Panc1 (cell line): ENCODE measurements at regions not wholly inside any gene's neighbourhood (a gene's known extent, or its start where the extent isn't known, plus 50 kb on each side); places are given as distances from the start of the nearest gene placed in this dataset.

Experiments
- ATAC-seq: fragments of 200-7000 bp; cut with Tn5 transposase; 2 replicates; pipeline ENCODE4 v1.9.1; 2020; ENCODE audit warnings: mild to moderate bottlenecking, moderate library complexity
- BruUV-seq: library from RNA; stranded (reverse); fragments of 400-500 nt; replicated peaks from 2 replicates; lab custom pipeline; 2021; lab: Mats Ljungman, UMichigan
- CTCF ChIA-PET: fragments of 300-600 bp; sonication (Branson Sonifier 250); formaldehyde crosslinking; loops from one replicate; lab custom pipeline; 2022; ENCODE audit warnings: antibody characterized with exemption; lab: Charles Lee
- POLR2A ChIA-PET: fragments of 300-600 bp; sonication (Branson Sonifier 250); formaldehyde crosslinking; loops from one replicate; lab custom pipeline; 2022; ENCODE audit warnings: antibody characterized with exemption; lab: Charles Lee
- DNase-seq: peaks from one replicate; pipeline ENCODE4 v3.0.0-alpha.2; 2010; ENCODE audit warnings: low read depth, low spot score
- H3K27ac ChIP-seq: 2 replicates; pipeline ENCODE4 v1.5.1; 2011; ENCODE audit warnings: mild to moderate bottlenecking, low read length, inconsistent platforms
- H3K27me3 ChIP-seq: fragments of 200-500 bp; sonication (Bioruptor generic); 2 replicates; pipeline ENCODE4 v1.6.0; 2014; ENCODE audit warnings: low read length, inconsistent platforms; ENCODE audit not compliant: control insufficient read depth, insufficient read depth
- H3K36me3 ChIP-seq: fragments of 200-500 bp; sonication (Bioruptor generic); 2 replicates; pipeline ENCODE4 v1.5.1; 2014; ENCODE audit warnings: inconsistent platforms, mild to moderate bottlenecking, low read length, moderate library complexity; ENCODE audit not compliant: control insufficient read depth, insufficient read depth
- H3K4me1 ChIP-seq: 2 replicates; pipeline ENCODE4 v1.5.1; 2011; ENCODE audit warnings: inconsistent platforms, mild to moderate bottlenecking, low read length, moderate library complexity; ENCODE audit not compliant: control insufficient read depth, insufficient read depth
- H3K4me3 ChIP-seq, 2 experiments: 2 replicates each; pipeline ENCODE4 v1.5.1; 2011 to 2012; ENCODE audit warnings: low read depth in 2 of 2, low read length in 2 of 2, mild to moderate bottlenecking in 2 of 2, inconsistent platforms in 1 of 2, moderate library complexity in 1 of 2
- H3K9me3 ChIP-seq: fragments of 200-500 bp; sonication (Bioruptor generic); 2 replicates; pipeline ENCODE4 v1.5.1; 2014; ENCODE audit warnings: low read depth, mild to moderate bottlenecking, inconsistent platforms, low read length, moderate library complexity; ENCODE audit not compliant: control insufficient read depth, insufficient read depth
- POLR2AphosphoS5 ChIP-seq: IDR thresholded peaks from 2 replicates; pipeline ENCODE4 v1.6.1; 2012; ENCODE audit warnings: mild to moderate bottlenecking, low read depth, low read length, moderate library complexity
- SIN3A ChIP-seq: IDR thresholded peaks from 2 replicates; pipeline ENCODE4 v1.6.1; 2012; ENCODE audit warnings: low read depth, mild to moderate bottlenecking, low read length, moderate library complexity, borderline replicate concordance; ENCODE audit not compliant: insufficient read depth
- TCF7L2 ChIP-seq: IDR thresholded peaks from 2 replicates; pipeline ENCODE4 v1.6.1; 2011; ENCODE audit warnings: mild to moderate bottlenecking, low read depth, low read length, inconsistent platforms
- in situ Hi-C: cut with HindIII; loops from 2 replicates; pipeline ENCODE4 v1.10.0; 2016; ENCODE audit warnings: low sequenced_read_pairs, low pct_unique_long_range_greater_than_20kb
- intact Hi-C: fragments of 100-400 bp; cut with micrococcal nuclease; formaldehyde crosslinking; loops from one replicate; pipeline ENCODE4 v1.10.0; 2022; ENCODE audit not compliant: unreplicated experiment
- TF ChIP-seq, protein P1 (sequence below), 2 experiments: IDR thresholded peaks; 2 replicates each; pipeline ENCODE4 v1.6.1; 2011 to 2012; ENCODE audit warnings: low read depth in 2 of 2, control low read depth in 1 of 2, low read length in 1 of 2, mild to moderate bottlenecking in 1 of 2, moderate library complexity in 1 of 2; ENCODE audit not compliant: insufficient read depth in 1 of 2
- TF ChIP-seq, protein P2 (sequence below): fragments of 450-650 bp; IDR thresholded peaks from 2 replicates; pipeline ENCODE4 v1.5.1; 2017; ENCODE audit warnings: mild to moderate bottlenecking

DNA sequence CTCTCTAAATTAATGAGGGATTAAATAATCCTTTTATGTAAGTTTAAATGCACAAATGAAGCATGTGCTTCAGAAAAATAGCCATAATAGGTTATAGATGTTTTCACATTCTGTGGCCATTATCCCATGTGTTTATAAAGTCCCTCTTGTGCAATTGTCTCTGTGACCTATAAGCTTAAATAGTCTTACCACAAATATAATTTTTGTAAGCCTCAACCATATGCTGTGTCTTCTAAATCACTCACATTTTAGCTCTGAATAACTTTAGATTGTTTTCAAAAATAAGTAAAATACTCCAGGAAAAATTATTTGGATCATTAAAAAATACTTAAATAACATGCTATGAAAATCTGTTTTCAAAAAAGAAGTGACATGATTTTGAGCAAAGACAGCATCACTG is 1894.7 kb downstream of the MAT2B start:
- Histone ChIP-seq H3K4me1 (no peaks in the 10 kb centered on the region), H3K27me3 (no peaks in the 10 kb centered on the region), H3K36me3 (no peaks in the 10 kb centered on the region), H3K9me3 (no peaks in the 10 kb centered on the region), H3K27ac (no peak overlapping the region), H3K4me3 (no peak overlapping the region)
- DNase-seq = no peak
- ChIA-PET POLR2A (no interaction called here), CTCF (no interaction called here)
- no peak for ATAC-seq
- in situ Hi-C loops (no loop called here), intact Hi-C loops (no loop called here)
- TF ChIP-seq, protein P1, sequence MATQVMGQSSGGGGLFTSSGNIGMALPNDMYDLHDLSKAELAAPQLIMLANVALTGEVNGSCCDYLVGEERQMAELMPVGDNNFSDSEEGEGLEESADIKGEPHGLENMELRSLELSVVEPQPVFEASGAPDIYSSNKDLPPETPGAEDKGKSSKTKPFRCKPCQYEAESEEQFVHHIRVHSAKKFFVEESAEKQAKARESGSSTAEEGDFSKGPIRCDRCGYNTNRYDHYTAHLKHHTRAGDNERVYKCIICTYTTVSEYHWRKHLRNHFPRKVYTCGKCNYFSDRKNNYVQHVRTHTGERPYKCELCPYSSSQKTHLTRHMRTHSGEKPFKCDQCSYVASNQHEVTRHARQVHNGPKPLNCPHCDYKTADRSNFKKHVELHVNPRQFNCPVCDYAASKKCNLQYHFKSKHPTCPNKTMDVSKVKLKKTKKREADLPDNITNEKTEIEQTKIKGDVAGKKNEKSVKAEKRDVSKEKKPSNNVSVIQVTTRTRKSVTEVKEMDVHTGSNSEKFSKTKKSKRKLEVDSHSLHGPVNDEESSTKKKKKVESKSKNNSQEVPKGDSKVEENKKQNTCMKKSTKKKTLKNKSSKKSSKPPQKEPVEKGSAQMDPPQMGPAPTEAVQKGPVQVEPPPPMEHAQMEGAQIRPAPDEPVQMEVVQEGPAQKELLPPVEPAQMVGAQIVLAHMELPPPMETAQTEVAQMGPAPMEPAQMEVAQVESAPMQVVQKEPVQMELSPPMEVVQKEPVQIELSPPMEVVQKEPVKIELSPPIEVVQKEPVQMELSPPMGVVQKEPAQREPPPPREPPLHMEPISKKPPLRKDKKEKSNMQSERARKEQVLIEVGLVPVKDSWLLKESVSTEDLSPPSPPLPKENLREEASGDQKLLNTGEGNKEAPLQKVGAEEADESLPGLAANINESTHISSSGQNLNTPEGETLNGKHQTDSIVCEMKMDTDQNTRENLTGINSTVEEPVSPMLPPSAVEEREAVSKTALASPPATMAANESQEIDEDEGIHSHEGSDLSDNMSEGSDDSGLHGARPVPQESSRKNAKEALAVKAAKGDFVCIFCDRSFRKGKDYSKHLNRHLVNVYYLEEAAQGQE (IDR thresholded peaks at IDR 0.05; ENCODE audit: insufficient read depth in 1 of 2, low read depth in 2 of 2, low read length in 1 of 2) = no peak
- TF ChIP-seq, protein P2, sequence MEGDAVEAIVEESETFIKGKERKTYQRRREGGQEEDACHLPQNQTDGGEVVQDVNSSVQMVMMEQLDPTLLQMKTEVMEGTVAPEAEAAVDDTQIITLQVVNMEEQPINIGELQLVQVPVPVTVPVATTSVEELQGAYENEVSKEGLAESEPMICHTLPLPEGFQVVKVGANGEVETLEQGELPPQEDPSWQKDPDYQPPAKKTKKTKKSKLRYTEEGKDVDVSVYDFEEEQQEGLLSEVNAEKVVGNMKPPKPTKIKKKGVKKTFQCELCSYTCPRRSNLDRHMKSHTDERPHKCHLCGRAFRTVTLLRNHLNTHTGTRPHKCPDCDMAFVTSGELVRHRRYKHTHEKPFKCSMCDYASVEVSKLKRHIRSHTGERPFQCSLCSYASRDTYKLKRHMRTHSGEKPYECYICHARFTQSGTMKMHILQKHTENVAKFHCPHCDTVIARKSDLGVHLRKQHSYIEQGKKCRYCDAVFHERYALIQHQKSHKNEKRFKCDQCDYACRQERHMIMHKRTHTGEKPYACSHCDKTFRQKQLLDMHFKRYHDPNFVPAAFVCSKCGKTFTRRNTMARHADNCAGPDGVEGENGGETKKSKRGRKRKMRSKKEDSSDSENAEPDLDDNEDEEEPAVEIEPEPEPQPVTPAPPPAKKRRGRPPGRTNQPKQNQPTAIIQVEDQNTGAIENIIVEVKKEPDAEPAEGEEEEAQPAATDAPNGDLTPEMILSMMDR = no peak
- no peak for TF ChIP-seq SIN3A
- TF ChIP-seq TCF7L2 = no peak
- TF ChIP-seq POLR2AphosphoS5 = no peak
- no TSS peak for BruUV-seq

DNA sequence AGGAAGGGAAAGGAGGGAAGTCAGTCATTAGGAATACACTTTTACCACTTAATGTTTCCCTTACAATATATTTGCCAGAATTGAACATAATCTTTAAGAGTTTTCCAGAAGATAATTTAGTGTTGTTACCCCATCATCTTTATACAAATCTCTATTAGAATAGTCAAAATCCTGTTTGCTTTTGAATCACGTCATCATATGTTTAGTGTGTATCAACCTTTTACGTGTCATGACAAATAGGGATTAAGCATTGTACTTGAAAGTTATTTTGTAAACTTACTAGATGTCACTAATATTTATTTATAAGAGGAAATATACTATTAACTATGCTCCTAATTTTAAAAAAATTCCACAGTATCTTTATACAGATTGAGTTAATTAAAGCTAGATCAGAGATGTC is 1899.5 kb downstream of the MAT2B start:
- Histone ChIP-seq H3K27ac (no peak overlapping the region), H3K4me3 (no peak overlapping the region), H3K27me3 (no peaks in the 10 kb centered on the region), H3K36me3 (no peaks in the 10 kb centered on the region), H3K4me1 (no peaks in the 10 kb centered on the region), H3K9me3 (no peaks in the 10 kb centered on the region)
- ATAC-seq = no peak
- in situ Hi-C loops = no loop called here
- TF ChIP-seq SIN3A (no peak), TCF7L2 (no peak), POLR2AphosphoS5 (no peak)
- TF ChIP-seq, protein P2 = no peak
- TF ChIP-seq, protein P1 (IDR thresholded peaks at IDR 0.05; ENCODE audit: insufficient read depth in 1 of 2, low read depth in 2 of 2, low read length in 1 of 2) = no peak
- no TSS peak for BruUV-seq
- ChIA-PET POLR2A (no interaction called here), CTCF (no interaction called here)
- no peak for DNase-seq
- intact Hi-C loops = no loop called here
